HG02885 (cell line): ENCODE measurements at regions not wholly inside any gene's neighbourhood (a gene's known extent, or its start where the extent isn't known, plus 50 kb on each side); places are given as distances from the start of the nearest gene placed in this dataset.

Experiments used
- ATAC-seq: cut with Tn5 transposase; IDR thresholded peaks from one replicate; pipeline ENCODE4 v1.9.1; 2021; ENCODE audit warnings: mild to moderate bottlenecking; ENCODE audit not compliant: unreplicated experiment, poor library complexity

- ATAC-seq, result no peak
Measured at GRCh38 chr4:136637071-136637777, 895.1 kb downstream of the PCDH18 start.

DNA sequence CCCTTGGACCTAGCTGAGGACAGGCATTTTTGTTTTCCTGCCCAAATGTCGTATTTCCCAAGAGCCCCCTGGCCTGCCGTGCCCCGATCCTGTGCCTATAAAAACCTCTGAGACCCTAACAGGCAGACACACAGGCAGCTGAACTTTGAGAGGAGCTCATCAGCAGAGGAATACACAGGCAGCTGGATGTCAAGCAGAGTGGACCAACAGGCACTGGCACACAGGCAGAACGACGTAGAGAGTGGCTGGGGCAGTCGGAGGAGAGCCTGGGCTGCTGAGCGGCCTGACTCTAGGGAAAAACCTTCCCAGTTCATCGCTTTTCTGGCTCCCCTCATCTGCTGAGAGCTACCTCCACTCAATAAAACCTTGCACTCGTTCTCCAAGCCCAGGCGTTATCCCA lies 896.1 kb downstream of the PCDH18 start:
- ATAC-seq, result no peak

DNA sequence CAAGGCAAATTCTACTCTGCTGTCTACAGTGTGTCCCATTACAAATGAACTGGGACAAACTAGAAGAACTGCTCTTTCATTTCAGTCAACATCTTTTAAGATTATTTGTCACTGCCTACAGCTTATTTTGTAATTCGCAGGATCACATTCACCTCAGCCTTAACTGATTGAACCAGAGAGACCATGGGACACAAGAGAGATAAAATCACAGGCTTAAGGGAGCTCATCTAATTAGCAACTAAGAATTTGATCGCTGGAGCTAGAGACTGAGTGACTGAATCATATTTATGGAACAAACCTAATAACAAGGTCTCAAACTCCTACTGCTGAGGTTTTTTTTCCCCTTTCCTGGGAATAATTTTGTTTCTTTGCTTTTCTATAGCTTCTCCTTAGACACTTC lies 898.2 kb downstream of the PCDH18 start:
- no peak for ATAC-seq

DNA sequence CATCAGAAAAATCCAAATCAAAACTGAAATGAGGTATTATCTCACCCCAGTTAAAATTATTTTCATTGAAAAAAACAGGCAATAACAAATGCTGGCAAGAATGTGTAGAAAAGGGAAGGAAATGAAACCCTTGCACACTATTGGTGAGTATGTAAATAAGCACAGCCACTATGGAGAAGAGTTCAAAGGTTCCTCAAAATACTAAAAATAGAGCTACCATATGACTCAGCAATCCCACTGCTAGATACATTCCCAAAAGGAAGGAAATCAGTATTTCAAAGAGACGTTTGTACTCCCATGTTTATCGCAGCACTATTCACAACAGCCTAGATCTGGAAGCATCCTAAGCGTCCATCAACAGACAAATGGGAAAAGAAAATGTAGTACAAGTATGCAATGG lies 932.4 kb downstream of the PCDH18 start:
- ATAC-seq, result no peak

DNA sequence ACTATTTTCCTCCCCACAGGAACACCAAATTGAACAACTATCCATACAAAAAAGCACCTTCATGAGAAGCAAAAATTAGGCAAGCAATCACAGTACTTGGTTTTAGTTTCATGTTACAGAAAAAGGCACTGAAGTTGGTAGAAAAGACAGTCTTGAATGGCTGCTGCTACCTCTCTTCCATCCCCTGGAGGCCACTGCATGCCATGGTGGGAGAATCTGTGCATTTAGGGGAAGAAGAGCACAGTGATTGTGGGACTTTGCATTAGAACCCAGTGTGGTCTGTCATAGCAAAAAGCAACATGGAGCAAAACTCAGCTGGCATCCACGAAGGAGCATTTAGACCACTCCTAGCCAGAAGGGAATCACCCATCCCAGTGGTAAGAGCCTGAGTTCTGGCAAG lies 941.9 kb downstream of the PCDH18 start:
- ATAC-seq, result no peak

DNA sequence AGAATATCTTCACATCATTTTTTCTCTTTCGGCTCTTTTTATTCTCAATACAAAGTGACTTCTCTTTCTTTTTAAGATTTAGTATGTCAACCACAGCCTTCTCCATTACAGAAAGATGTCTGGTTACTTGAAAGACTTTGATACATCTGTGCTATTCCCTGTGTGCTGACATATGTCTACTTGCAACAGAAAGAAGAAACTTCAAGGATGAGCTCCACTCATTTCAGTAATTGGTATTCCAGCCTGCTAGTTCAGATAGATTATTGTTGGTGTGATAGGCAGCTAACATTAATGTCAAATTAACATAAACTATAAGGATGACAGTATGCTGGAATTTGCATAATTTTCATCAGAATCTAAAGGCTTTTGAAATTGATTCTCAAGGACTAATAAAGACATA lies 948.7 kb downstream of the PCDH18 start:
- no peak for ATAC-seq

DNA sequence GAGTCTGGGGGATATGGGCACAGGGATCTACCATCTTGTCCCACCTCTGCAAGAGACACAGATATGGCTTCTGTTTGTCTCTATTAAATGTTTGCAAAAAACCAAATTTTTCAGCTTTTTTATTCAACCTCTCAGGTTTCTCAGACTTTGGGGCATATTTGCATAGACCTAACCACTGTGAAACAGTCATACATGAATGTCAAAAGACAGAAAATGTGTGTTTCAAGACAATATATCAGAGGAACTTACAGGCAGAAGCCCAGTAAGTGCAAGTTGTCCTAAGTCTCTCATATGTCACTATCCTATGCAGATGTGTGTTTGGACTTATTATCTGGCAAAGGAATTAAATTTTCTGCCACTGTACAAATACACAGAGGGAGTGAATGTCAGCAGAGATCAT lies 951.2 kb downstream of the PCDH18 start:
- no peak for ATAC-seq

GRCh38 chr4:136575146-136575545 lies 957.1 kb downstream of the PCDH18 start:
- ATAC-seq, result no peak

DNA sequence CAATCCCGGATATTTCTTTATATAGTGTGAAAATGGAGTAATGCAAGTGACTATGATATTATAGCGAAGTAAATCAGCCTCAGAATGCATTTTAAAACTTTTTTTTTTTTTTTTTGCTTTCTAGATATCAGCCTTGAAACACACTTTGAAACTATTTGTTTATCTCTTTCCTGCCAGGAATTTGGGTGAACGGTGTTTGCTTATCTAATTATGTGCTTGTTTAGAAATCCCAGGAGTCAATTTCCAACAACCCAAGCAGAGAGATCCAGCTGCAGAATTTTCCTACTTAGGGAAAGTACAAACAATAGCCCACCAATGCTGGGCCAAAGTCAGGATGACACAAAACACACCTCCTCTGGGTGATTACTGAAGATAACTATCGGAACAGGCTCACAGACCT lies 958.8 kb downstream of the PCDH18 start:
- ATAC-seq, result no peak

GRCh38 chr4:136571315-136571714 lies 961.0 kb downstream of the PCDH18 start:
- no peak for ATAC-seq

- no peak for ATAC-seq
Measured at GRCh38 chr4:136562834-136563233, 969.5 kb downstream of the PCDH18 start.

DNA sequence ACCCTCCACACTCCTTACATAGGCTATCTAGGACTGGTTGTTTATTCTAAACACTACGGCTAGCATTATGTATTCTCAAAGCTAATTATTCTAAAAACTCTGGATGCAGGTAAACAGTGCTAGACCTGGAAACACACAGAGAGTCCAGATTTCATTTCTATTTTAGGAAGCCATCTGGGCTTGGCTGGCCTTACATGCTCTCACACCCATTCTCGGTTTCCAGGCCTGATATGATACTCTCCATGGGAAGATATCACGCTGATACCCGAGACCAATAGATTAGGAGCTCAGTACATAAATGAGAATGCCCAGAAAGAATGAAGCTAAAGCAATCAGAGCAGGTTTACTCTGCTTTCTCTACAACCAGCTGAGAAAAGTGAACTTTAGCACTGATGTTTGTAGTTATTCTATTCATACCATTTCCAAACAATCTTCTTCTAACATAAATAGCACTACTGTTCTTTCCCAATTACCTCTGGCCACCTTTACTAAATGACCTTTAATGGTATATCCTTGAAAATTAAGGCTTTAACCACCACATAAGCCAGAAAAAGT lies 973.3 kb downstream of the PCDH18 start:
- ATAC-seq, result no peak

- no peak for ATAC-seq
Measured at GRCh38 chr4:136557396-136557795, 974.9 kb downstream of the PCDH18 start.

DNA sequence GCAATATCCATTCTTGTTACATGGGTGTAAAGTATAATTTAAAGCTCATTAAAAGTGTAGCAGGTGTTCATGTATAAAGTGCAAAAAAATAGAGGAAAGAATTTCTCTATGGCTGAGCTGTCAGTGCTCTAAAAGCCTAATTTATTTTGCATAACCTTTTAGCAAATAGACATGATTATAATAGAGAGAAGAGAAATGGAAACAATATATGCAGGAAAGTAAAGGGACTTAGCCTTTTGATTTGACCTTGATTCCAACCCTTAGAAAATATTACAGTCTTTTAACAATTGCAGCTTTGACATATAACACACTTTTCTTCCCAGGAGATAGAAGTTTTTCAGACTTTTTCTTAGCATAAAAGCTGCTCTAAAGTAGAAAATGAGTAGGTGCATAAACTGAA lies 978.3 kb downstream of the PCDH18 start:
- ATAC-seq, result no peak

- no peak for ATAC-seq
Measured at GRCh38 chr4:136551753-136552152, 980.5 kb downstream of the PCDH18 start.

- no peak for ATAC-seq
Measured at GRCh38 chr4:136540747-136541146, 991.5 kb downstream of the PCDH18 start.

DNA sequence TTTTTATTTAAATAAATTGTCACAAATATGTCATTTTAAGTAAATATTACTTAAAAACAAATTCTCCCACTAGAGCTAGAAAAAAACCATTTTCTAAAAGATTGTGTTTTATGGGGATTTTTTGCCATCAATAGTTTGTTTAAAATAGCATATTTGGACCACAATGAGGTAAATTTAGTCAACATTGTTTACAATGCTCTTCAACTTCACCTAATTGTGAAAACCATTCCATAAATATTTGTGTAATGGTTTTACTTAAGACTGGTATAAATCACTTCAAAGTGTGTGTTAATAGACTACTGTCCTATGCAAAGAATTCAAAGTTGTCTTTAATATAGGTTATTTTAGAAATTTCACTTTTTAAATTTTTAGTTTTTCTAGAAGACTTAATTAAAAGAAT lies 1004.2 kb downstream of the PCDH18 start:
- ATAC-seq, result no peak

DNA sequence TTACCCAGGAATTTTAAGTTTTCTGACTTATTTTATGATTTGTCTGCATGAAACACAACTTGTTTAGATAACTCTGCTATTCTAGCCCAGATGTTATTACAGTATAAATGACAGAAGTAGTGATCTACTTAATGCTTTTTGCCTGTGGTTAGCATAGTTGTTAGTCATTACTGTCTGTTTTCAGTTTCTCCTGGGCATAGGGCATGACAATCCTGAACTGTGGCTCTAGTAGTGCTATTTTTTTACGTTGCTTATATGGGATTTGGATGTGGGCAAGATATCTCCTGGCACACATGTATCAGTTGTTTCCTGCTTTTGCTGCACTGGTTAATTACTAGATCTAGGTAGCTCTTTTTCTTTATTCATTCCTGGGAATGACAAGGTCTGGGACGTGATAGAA lies 1005.8 kb downstream of the PCDH18 start:
- ATAC-seq, result no peak

DNA sequence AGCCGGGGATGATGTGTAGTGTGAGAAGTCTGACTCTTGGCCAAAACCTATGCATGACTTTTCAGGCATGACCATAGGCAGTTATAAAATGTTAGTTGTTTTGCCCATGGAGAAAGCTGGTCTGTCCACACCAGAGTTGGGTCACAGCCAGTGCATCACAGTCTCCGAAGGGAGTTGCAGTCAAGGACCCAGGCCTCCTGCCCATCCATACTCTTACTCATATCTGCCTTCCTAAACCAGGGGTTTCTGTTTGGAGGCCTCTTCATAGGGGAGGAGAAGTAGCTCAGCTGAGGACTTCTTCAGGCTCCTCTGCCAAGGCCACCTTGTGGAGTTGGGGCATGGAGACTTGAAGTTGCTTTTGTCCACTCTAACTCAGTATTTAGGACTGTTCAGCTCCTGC lies 1008.3 kb downstream of the PCDH18 start:
- ATAC-seq, result no peak

DNA sequence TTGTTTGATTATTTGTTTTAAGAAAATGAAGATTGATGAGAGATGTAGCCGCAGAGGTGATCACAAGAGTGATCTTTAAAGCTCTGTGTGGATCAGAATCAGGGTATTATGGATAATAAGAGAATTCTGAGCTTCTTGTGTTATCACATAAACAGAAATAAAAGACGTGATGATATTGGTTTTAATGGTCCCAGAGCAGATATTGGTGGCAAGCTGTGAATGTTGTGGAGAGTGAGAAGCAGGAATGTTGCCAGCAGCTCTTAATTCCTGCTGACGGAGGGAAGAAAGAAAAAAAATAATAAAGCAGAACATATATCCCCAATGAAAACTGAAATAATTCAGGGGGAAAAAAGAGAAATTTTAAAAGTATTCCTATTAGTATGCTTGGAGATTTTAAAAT lies 1015.9 kb downstream of the PCDH18 start:
- no peak for ATAC-seq

GRCh38 chr4:136505020-136505419 lies 1027.3 kb downstream of the PCDH18 start:
- ATAC-seq, result no peak

DNA sequence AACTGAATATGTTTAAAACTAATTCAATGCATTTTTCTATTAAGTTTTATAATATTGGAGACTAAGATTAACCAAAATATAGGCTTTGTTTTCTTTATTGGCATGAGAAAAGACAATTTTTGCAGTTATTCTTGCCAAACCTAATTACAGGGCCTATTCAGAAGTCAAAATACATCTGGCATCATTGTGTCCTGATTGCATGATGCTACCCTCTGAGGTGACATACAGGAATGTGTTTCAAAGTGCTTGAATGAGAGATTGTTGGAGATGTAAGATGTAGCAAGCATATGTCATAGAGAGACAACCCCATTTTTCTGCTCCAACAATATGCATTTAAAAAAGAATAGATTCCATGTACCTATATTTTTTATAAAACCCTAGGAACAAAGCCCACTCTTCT lies 1036.4 kb downstream of the PCDH18 start:
- no peak for ATAC-seq
